ENCODE measurements at regions not wholly inside any gene's neighbourhood (a gene's known extent, or its start where the extent isn't known, plus 50 kb on each side); places are given as distances from the start of the nearest gene placed in this dataset.

DNA sequence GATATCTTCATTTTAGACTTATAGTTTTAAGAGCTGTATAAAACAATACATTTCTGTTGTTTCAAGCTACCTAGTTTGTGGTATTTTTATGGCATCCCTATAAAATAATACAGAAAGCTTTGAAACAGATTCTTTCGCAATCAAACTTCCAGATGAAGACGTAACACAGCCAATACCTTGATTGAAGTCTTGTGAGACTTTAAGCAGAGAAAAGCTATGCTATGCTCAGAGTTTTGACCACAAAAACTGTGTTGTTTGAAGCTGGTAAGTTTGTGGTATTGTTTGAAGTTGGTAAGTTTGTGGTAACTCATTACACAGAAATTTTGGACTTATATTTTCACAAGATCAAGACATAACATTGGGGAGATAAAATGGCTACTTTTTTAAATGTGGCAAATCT, 201.8 kb upstream of the UGT8 start:
- Histone ChIP-seq H3K36me3 (ENCODE audit: control insufficient read depth, insufficient read depth, low read length) (no peaks in the 10 kb centered on the region), H3K4me3 (ENCODE audit: low read length) (no peak overlapping the region), H3K9me3 (ENCODE audit: control insufficient read depth, insufficient read depth, low read length) (no peaks in the 10 kb centered on the region), H3K4me1 (ENCODE audit: control insufficient read depth, insufficient read depth, low read length) (no peaks in the 10 kb centered on the region), H3K27ac (ENCODE audit: low read length) (no peak overlapping the region), H3K27me3 (ENCODE audit: control insufficient read depth, insufficient read depth, low read length) (no peaks in the 10 kb centered on the region)
- Mint-ChIP-seq H3K4me3 (no peak overlapping the region), H3K36me3 (no peaks in the 10 kb centered on the region), H3K4me1 (no peaks in the 10 kb centered on the region), H3K27ac (no peak overlapping the region), H3K27me3 (ENCODE audit: low read depth in 2 of 2) (no peaks in the 10 kb centered on the region), H3K9me3 (peaks cover 0 to 2% of the 10 kb centered on the region in 2 donors)
- DNase-seq (peak in 1 of 2 donors; percentile 20), ATAC-seq (no peak)
- intact Hi-C loops (cut with micrococcal nuclease): no loop called here
- WGBS (ENCODE audit: insufficient coverage): 28% methylated on average over 2 of the region's 2 CpGs
- TF ChIP-seq, protein P1, sequence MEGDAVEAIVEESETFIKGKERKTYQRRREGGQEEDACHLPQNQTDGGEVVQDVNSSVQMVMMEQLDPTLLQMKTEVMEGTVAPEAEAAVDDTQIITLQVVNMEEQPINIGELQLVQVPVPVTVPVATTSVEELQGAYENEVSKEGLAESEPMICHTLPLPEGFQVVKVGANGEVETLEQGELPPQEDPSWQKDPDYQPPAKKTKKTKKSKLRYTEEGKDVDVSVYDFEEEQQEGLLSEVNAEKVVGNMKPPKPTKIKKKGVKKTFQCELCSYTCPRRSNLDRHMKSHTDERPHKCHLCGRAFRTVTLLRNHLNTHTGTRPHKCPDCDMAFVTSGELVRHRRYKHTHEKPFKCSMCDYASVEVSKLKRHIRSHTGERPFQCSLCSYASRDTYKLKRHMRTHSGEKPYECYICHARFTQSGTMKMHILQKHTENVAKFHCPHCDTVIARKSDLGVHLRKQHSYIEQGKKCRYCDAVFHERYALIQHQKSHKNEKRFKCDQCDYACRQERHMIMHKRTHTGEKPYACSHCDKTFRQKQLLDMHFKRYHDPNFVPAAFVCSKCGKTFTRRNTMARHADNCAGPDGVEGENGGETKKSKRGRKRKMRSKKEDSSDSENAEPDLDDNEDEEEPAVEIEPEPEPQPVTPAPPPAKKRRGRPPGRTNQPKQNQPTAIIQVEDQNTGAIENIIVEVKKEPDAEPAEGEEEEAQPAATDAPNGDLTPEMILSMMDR (IDR thresholded peaks at IDR 0.05): no peak

DNA sequence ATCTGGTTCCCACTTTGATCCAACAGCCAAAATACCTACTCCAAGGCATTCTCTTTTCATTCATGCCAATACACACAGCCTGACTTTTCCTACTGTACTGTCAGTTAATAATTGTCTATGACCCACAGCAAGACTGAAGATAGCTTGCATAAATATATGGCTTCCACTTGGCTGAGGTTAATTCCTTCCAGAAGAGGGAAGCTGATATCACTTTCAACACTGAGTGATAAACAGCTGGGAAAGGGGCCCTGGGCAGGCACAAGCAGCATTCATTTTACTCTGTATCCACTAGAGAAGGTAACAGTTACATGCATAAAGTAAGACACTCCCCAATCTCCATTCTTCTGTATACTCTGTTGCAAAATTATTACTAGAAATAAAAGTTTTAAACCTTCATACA, 200.2 kb upstream of the UGT8 start:
- Mint-ChIP-seq H3K27me3 (ENCODE audit: low read depth in 2 of 2) (no peaks in the 10 kb centered on the region), H3K9me3 (peaks cover 0 to 2% of the 10 kb centered on the region in 2 donors), H3K27ac (no peak overlapping the region), H3K36me3 (no peaks in the 10 kb centered on the region), H3K4me3 (no peak overlapping the region), H3K4me1 (no peaks in the 10 kb centered on the region)
- TF ChIP-seq, protein P1 (IDR thresholded peaks at IDR 0.05): no peak
- Histone ChIP-seq H3K27ac (ENCODE audit: low read length) (no peak overlapping the region), H3K4me1 (ENCODE audit: control insufficient read depth, insufficient read depth, low read length) (no peaks in the 10 kb centered on the region), H3K27me3 (ENCODE audit: control insufficient read depth, insufficient read depth, low read length) (no peaks in the 10 kb centered on the region), H3K9me3 (ENCODE audit: control insufficient read depth, insufficient read depth, low read length) (no peaks in the 10 kb centered on the region), H3K4me3 (ENCODE audit: low read length) (no peak overlapping the region), H3K36me3 (ENCODE audit: control insufficient read depth, insufficient read depth, low read length) (no peaks in the 10 kb centered on the region)
- intact Hi-C loops (cut with micrococcal nuclease): no loop called here
- DNase-seq (no peak), ATAC-seq (no peak)

DNA sequence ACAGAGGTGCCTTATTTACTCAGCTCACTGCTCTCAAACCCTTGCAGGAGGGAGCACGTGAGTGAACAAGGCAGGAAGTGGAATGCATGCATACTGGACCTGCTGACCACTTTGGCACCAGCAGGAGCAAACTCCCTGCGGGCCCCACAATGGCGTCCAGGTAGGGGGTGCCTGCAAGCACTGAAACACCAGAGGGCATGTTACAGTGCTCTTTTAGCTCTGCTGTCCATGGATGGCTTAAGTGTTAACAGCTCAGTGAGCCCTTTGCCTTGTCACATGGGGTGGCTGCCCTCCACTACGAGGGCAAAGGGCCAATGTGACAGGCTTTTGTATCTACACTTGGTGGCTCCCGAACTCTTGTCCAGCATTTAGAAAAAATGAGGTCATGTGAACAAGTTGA, 199.5 kb upstream of the UGT8 start:
- ATAC-seq (no peak), DNase-seq (no peak)
- TF ChIP-seq, protein P1 (IDR thresholded peaks at IDR 0.05): no peak
- H3K27ac Mint-ChIP-seq: no peak overlapping the region
- no peaks in the 10 kb centered on the region for H3K36me3 Mint-ChIP-seq
- intact Hi-C loops (cut with micrococcal nuclease): no loop called here
- no peaks in the 10 kb centered on the region for H3K4me1 Mint-ChIP-seq
- H3K27me3 Mint-ChIP-seq (ENCODE audit: low read depth in 2 of 2): no peaks in the 10 kb centered on the region
- H3K27me3 ChIP-seq (ENCODE audit: control insufficient read depth, insufficient read depth, low read length): no peaks in the 10 kb centered on the region
- no peaks in the 10 kb centered on the region for H3K9me3 ChIP-seq (ENCODE audit: control insufficient read depth, insufficient read depth, low read length)
- no peaks in the 10 kb centered on the region for H3K36me3 ChIP-seq (ENCODE audit: control insufficient read depth, insufficient read depth, low read length)
- H3K4me1 ChIP-seq (ENCODE audit: control insufficient read depth, insufficient read depth, low read length): no peaks in the 10 kb centered on the region
- 77% methylated on average over 5 of the region's 5 CpGs for WGBS (ENCODE audit: insufficient coverage)
- no peak overlapping the region for H3K4me3 Mint-ChIP-seq
- peaks cover 0 to 2% of the 10 kb centered on the region in 2 donors for H3K9me3 Mint-ChIP-seq
- no peak overlapping the region for H3K27ac ChIP-seq (ENCODE audit: low read length)
- no peak overlapping the region for H3K4me3 ChIP-seq (ENCODE audit: low read length)

DNA sequence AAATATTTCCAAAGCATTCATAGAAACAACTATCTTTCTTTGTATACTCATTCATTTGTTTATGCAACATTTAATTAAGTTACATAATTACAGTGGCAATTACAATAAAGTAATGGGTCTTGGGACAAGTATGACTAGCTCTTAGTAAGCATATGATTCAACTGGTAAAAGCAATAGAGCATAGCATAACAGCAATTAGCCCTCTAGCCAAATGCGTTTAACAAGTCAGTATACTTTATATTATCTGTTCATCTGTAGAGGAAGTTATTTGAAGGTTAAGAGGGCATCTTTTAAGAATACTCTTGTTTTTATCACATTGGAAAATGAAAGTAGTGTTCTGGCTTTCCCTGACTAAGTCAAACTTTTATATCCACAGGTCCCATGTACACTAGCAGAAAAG, 198.1 kb upstream of the UGT8 start:
- Mint-ChIP-seq H3K36me3 (no peaks in the 10 kb centered on the region), H3K27ac (no peak overlapping the region), H3K4me3 (no peak overlapping the region), H3K9me3 (peaks cover 0 to 4% of the 10 kb centered on the region in 2 donors), H3K4me1 (no peaks in the 10 kb centered on the region), H3K27me3 (ENCODE audit: low read depth in 2 of 2) (peaks cover 0 to 2% of the 10 kb centered on the region in 2 donors)
- DNase-seq: no peak
- Histone ChIP-seq H3K27me3 (ENCODE audit: control insufficient read depth, insufficient read depth, low read length) (no peaks in the 10 kb centered on the region), H3K36me3 (ENCODE audit: control insufficient read depth, insufficient read depth, low read length) (no peaks in the 10 kb centered on the region), H3K4me3 (ENCODE audit: low read length) (no peak overlapping the region), H3K9me3 (ENCODE audit: control insufficient read depth, insufficient read depth, low read length) (no peaks in the 10 kb centered on the region), H3K27ac (ENCODE audit: low read length) (no peak overlapping the region), H3K4me1 (ENCODE audit: control insufficient read depth, insufficient read depth, low read length) (no peaks in the 10 kb centered on the region)
- no CpG with 5 or more reads among the region's 1 CpG for WGBS (ENCODE audit: insufficient coverage)
- no peak for ATAC-seq
- intact Hi-C loops (cut with micrococcal nuclease): no loop called here
- TF ChIP-seq, protein P1 (IDR thresholded peaks at IDR 0.05): no peak
